Kidney (tissue), 13 donors: ENCODE measurements at regions not wholly inside any gene's neighbourhood (a gene's known extent, or its start where the extent isn't known, plus 50 kb on each side); places are given as distances from the start of the nearest gene placed in this dataset.

Experiments used
- DNase-seq, 5 donors: peaks; one replicate each; pipeline ENCODE4 v3.0.0-alpha.2; 2013 to 2020
- FAIRE-seq: peaks from 2 replicates; lab custom pipeline; 2012; peaks lifted over from hg19 to GRCh38; lab: Jason Lieb, UNC
- H3K27ac ChIP-seq, 2 donors: one replicate each; pipeline ENCODE4 v1.7.0; 2013; ENCODE audit warnings: low read depth in 2 of 2, low read length in 2 of 2, inconsistent platforms in 1 of 2
- H3K27me3 ChIP-seq: one replicate; pipeline ENCODE4 v1.7.1; 2013; ENCODE audit warnings: low read length, inconsistent platforms; ENCODE audit not compliant: control insufficient read depth, insufficient read depth
- H3K36me3 ChIP-seq, 3 donors: one replicate each; pipeline versions ENCODE4 v1.7.0 to v1.7.1; 2013; ENCODE audit warnings: low read length in 3 of 3, control low read depth in 1 of 3, inconsistent platforms in 1 of 3; ENCODE audit not compliant: insufficient read depth in 3 of 3, control insufficient read depth in 2 of 3
- H3K4me1 ChIP-seq, 3 donors: one replicate each; pipeline versions ENCODE4 v1.7.0 to v1.7.1; 2013; ENCODE audit warnings: low read length in 3 of 3, inconsistent platforms in 1 of 3, low read depth in 1 of 3; ENCODE audit not compliant: control insufficient read depth in 2 of 3, insufficient read depth in 2 of 3
- H3K4me3 ChIP-seq, 3 donors: one replicate each; pipeline versions ENCODE4 v1.7.0 to v1.8.1; 2013; ENCODE audit warnings: low read length in 3 of 3, control low read depth in 1 of 3, inconsistent platforms in 1 of 3
- H3K9ac ChIP-seq, 3 donors: one replicate each; pipeline versions ENCODE4 v1.7.0 to v1.7.1; 2013; ENCODE audit warnings: low read length in 3 of 3, control low read depth in 1 of 3, inconsistent platforms in 1 of 3
- H3K9me3 ChIP-seq, 3 donors: one replicate each; pipeline versions ENCODE4 v1.7.0 to v1.7.1; 2013; ENCODE audit warnings: low read length in 3 of 3, control low read depth in 1 of 3, inconsistent platforms in 1 of 3; ENCODE audit not compliant: control insufficient read depth in 2 of 3, insufficient read depth in 1 of 3
- CTCF ChIP-seq: IDR thresholded peaks from 3 replicates; pipeline ENCODE4 v1.5.1; 2012; ENCODE audit warnings: mild to moderate bottlenecking, moderate library complexity, borderline replicate concordance; ENCODE audit not compliant: insufficient read depth; ENCODE audit errors: extremely low read depth
- intact Hi-C: fragments of 100-400 bp; cut with DNase I; formaldehyde crosslinking; loops from one replicate; pipeline ENCODE4 v1.11.1; 2022
- donor health status: control.
- donor health status: control.
- donor health status: control.
- donor health status: control.
- donor health status: control.
- donor health status: DM: yes; HTN: yes; CAD: no.
- donor health status: Normal renal cell carcinoma (clear cell type).

GRCh38 chr2:236678307-236678975 is 108.8 kb downstream of the ACKR3 start:
- no peaks in the 10 kb centered on the region for H3K36me3 ChIP-seq
- H3K9me3 ChIP-seq: no peaks in the 10 kb centered on the region
- H3K27ac ChIP-seq: no peak overlapping the region
- no peak overlapping the region for H3K9ac ChIP-seq
- FAIRE-seq: no peak
- H3K27me3 ChIP-seq: no peaks in the 10 kb centered on the region
- TF ChIP-seq CTCF: no peak
- DNase-seq: no peak
- intact Hi-C loops: no loop called here
- H3K4me1 ChIP-seq: no peaks in the 10 kb centered on the region
- H3K4me3 ChIP-seq: no peak overlapping the region

- no peaks in the 10 kb centered on the region for H3K27me3 ChIP-seq
- H3K9ac ChIP-seq: no peak overlapping the region
- no peaks in the 10 kb centered on the region for H3K9me3 ChIP-seq
- DNase-seq (peak in 1 of 5 donors; percentile 1), FAIRE-seq (no peak)
- no peak overlapping the region for H3K27ac ChIP-seq
- intact Hi-C loops: no loop called here
- no peaks in the 10 kb centered on the region for H3K36me3 ChIP-seq
- H3K4me1 ChIP-seq: no peaks in the 10 kb centered on the region
- H3K4me3 ChIP-seq: no peak overlapping the region
- TF ChIP-seq CTCF: no peak
Observed at GRCh38 chr2:236679884-236680860, 110.5 kb downstream of the ACKR3 start.

GRCh38 chr2:236682651-236683422 is 113.2 kb downstream of the ACKR3 start:
- FAIRE-seq: no peak
- Histone ChIP-seq H3K36me3 (no peaks in the 10 kb centered on the region), H3K27ac (no peak overlapping the region), H3K9ac (no peak overlapping the region), H3K9me3 (no peaks in the 10 kb centered on the region), H3K27me3 (no peaks in the 10 kb centered on the region), H3K4me1 (no peaks in the 10 kb centered on the region), H3K4me3 (no peak overlapping the region)
- intact Hi-C loops: no loop called here
- DNase-seq: peak in 1 of 5 donors; percentile 31
- TF ChIP-seq CTCF: no peak
